ENCODE measurements at regions not wholly inside any gene's neighbourhood (a gene's known extent, or its start where the extent isn't known, plus 50 kb on each side); places are given as distances from the start of the nearest gene placed in this dataset.

DNA sequence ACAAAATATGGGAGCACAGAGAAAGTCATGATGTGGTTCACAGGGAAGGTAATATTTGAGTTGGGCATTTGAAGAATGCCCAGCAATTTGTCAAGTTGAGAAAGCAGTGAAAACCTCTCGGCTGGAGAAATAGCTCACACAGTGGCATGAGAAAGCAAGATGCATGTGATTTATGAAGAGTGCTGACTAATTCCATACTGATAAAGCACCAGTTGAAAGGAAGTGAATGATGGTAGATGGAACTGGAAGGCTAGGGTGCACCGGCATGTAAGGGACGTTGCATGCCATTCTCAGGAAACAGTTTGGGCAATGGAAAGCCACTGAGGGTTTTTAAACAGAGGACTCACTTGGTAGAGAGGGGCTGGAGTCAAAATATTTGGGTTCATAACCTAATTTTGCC lies 53.5 kb upstream of the MTF2 start:
- TF ChIP-seq CTCF (IDR thresholded peaks at IDR 0.05; ENCODE audit: low read length) (no peak), EZH2 (IDR thresholded peaks at IDR 0.05; ENCODE audit: borderline replicate concordance, low read length) (no peak)
